ENCODE measurements at regions not wholly inside any gene's neighbourhood (a gene's known extent, or its start where the extent isn't known, plus 50 kb on each side); places are given as distances from the start of the nearest gene placed in this dataset.

DNA sequence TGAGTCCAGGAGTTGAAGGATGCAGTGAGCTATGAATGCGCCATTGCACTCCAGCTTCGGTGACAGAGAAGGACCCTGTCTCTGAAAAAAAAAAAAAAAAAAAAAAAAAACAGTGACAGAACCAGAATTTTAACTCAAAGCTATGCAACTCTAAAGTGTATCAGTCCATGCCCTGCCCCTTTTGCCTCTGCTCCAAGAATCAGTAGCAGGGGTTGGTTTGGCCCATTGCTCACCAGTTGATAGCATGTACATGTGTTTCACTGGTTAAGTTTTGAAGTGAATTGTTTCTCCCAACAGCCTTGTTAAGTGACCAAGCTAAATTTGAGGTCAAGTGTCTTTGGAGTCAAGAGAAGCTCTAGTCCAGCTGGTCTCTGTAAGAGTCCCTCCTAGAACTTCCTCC lies 245.9 kb downstream of the PLPP3 start:
- H3K4me1 ChIP-seq (ENCODE audit: insufficient read depth, low read length), result no peaks in the 10 kb centered on the region
- Mint-ChIP-seq H3K36me3 (ENCODE audit: insufficient read depth in 1 of 3, low read depth in 3 of 3) (no peaks in the 10 kb centered on the region), H3K4me1 (peaks cover 3 to 5% of the 10 kb centered on the region in 2 experiments; a peak in 3 of 4 replicates), H3K27ac (no peak overlapping the region), H3K27me3 (ENCODE audit: low read depth) (no peaks in the 10 kb centered on the region), H3K4me3 (no peak overlapping the region), H3K9me3 (no peaks in the 10 kb centered on the region; a peak in 1 of 5 replicates)
- no peak overlapping the region for H3T11ph ChIP-seq (ENCODE audit: low read length)
- no peak overlapping the region for H2AFZ ChIP-seq (ENCODE audit: low read length)
- H3K27ac ChIP-seq (ENCODE audit: insufficient read length, low read depth, low read length), result no peak overlapping the region
- no peak overlapping the region for H3K9ac ChIP-seq (ENCODE audit: extremely low read depth, insufficient read length, low read length)
- H3K14ac ChIP-seq (ENCODE audit: insufficient read depth, low read length), result no peak overlapping the region
- no peak overlapping the region for H3K4ac ChIP-seq (ENCODE audit: low read depth, low read length)
- no peaks in the 10 kb centered on the region for H3K79me2 ChIP-seq (ENCODE audit: insufficient read depth, low read length)
- TF ChIP-seq, protein P1, sequence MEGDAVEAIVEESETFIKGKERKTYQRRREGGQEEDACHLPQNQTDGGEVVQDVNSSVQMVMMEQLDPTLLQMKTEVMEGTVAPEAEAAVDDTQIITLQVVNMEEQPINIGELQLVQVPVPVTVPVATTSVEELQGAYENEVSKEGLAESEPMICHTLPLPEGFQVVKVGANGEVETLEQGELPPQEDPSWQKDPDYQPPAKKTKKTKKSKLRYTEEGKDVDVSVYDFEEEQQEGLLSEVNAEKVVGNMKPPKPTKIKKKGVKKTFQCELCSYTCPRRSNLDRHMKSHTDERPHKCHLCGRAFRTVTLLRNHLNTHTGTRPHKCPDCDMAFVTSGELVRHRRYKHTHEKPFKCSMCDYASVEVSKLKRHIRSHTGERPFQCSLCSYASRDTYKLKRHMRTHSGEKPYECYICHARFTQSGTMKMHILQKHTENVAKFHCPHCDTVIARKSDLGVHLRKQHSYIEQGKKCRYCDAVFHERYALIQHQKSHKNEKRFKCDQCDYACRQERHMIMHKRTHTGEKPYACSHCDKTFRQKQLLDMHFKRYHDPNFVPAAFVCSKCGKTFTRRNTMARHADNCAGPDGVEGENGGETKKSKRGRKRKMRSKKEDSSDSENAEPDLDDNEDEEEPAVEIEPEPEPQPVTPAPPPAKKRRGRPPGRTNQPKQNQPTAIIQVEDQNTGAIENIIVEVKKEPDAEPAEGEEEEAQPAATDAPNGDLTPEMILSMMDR (conservative IDR thresholded peaks at IDR 0.05), result no peak
- DNase-seq, result no peak
- no peak overlapping the region for H4K8ac ChIP-seq (replicated peaks; ENCODE audit: insufficient read length, low read depth, low read length)
- H2BK15ac ChIP-seq (ENCODE audit: low read depth, low read length), result no peak overlapping the region
- H2BK120ac ChIP-seq (ENCODE audit: low read depth, low read length, poor library complexity, severe bottlenecking), result no peak overlapping the region
- H4K5ac ChIP-seq (ENCODE audit: insufficient read length, low read depth, low read length), result no peak overlapping the region
- H3K18ac ChIP-seq (ENCODE audit: insufficient read length, low read depth, low read length), result no peak overlapping the region
- H3K56ac ChIP-seq (ENCODE audit: insufficient read length, low read depth, low read length), result no peak overlapping the region
- no peaks in the 10 kb centered on the region for H4K20me1 ChIP-seq (ENCODE audit: control insufficient read depth, insufficient read depth, insufficient read length)
- no peak overlapping the region for H2BK12ac ChIP-seq (ENCODE audit: insufficient read length, low read depth, low read length)
- no peaks in the 10 kb centered on the region for H3K27me3 ChIP-seq (ENCODE audit: insufficient read depth, low read length)
- H2AK5ac ChIP-seq (ENCODE audit: insufficient read length, low read length), result no peak overlapping the region
- no peak overlapping the region for H3K4me2 ChIP-seq (ENCODE audit: insufficient read depth, insufficient read length, low read length)
- H3K79me1 ChIP-seq (ENCODE audit: insufficient read depth, low read depth, low read length, poor library complexity, severe bottlenecking), result no peaks in the 10 kb centered on the region
- no peak overlapping the region for H2BK20ac ChIP-seq (ENCODE audit: low read depth, low read length, poor library complexity, severe bottlenecking)
- no peaks in the 10 kb centered on the region for H3K23me2 ChIP-seq (ENCODE audit: insufficient read length, low read depth, low read length, poor library complexity, severe bottlenecking)
- H2BK5ac ChIP-seq (ENCODE audit: insufficient read length, low read length), result no peak overlapping the region
- WGBS (ENCODE audit: extremely low coverage, insufficient read length, low lambda C conversion rate), result no CpG with 5 or more reads among the region's 2 CpGs
- no peaks in the 10 kb centered on the region for H3K9me3 ChIP-seq (ENCODE audit: control insufficient read depth, low read depth, low read length)
- no peak overlapping the region for H4K91ac ChIP-seq (ENCODE audit: insufficient read length, low read depth, low read length)
- no peak overlapping the region for H3K23ac ChIP-seq (ENCODE audit: insufficient read length, low read depth, low read length)

All from H9 (cell line).